IMR-90 (cell line): ENCODE measurements at regions not wholly inside any gene's neighbourhood (a gene's known extent, or its start where the extent isn't known, plus 50 kb on each side); places are given as distances from the start of the nearest gene placed in this dataset.

ENCODE experiments used
- ATAC-seq: fragments of 200-7000 bp; cut with Tn5 transposase; 2 replicates; pipeline ENCODE4 v1.9.1; 2020; ENCODE audit warnings: low read depth, mild to moderate bottlenecking, moderate library complexity
- BruUV-seq: library from RNA; stranded (reverse); fragments of 400-500 nt; replicated peaks from 2 replicates; lab custom pipeline; 2021; lab: Mats Ljungman, UMichigan
- CTCF ChIA-PET: fragments of 300-600 bp; formaldehyde crosslinking; extraction: SDS; loops from one replicate; lab custom pipeline; 2021; ENCODE audit warnings: antibody characterized with exemption; lab: Yijun Ruan, JAX
- POLR2A ChIA-PET: fragments of 300-600 bp; sonication (Branson Sonifier 250); formaldehyde crosslinking; loops from one replicate; lab custom pipeline; 2022; ENCODE audit warnings: antibody characterized with exemption; ENCODE audit not compliant: unreplicated experiment; lab: Charles Lee
- DNase-seq: peaks from one replicate; pipeline ENCODE4 v3.0.0; 2013
- H2AFZ ChIP-seq: replicated peaks from 2 replicates; pipeline ENCODE3; 2013; ENCODE audit warnings: low read length, mild to moderate bottlenecking; ENCODE audit not compliant: poor library complexity
- H2AK5ac ChIP-seq: 2 replicates; pipeline ENCODE4 v1.6.1; 2013; ENCODE audit warnings: low read depth, low read length, inconsistent platforms
- H2AK9ac ChIP-seq: replicated peaks from 2 replicates; pipeline ENCODE3; 2013; ENCODE audit warnings: mild to moderate bottlenecking, low read depth, low read length, moderate library complexity; ENCODE audit not compliant: poor library complexity
- H2BK120ac ChIP-seq: 2 replicates; pipeline ENCODE4 v1.6.1; 2013; ENCODE audit warnings: low read depth, low read length, inconsistent platforms
- H2BK15ac ChIP-seq: 3 replicates; pipeline ENCODE4 v1.6.1; 2013; ENCODE audit warnings: low read depth, low read length, inconsistent platforms
- H2BK20ac ChIP-seq: 2 replicates; pipeline ENCODE4 v1.6.1; 2013; ENCODE audit warnings: low read depth, mild to moderate bottlenecking, inconsistent platforms, low read length, moderate library complexity
- H2BK5ac ChIP-seq: 2 replicates; pipeline ENCODE4 v1.6.1; 2013; ENCODE audit warnings: mild to moderate bottlenecking, low read depth, low read length, inconsistent platforms; ENCODE audit not compliant: poor library complexity, severe bottlenecking
- H3K14ac ChIP-seq: replicated peaks from 2 replicates; pipeline ENCODE4 v1.6.1; 2013; ENCODE audit warnings: low read depth, low read length, inconsistent platforms
- H3K18ac ChIP-seq: 2 replicates; pipeline ENCODE4 v1.6.1; 2013; ENCODE audit warnings: low read depth, low read length, control low read depth
- H3K23ac ChIP-seq: 2 replicates; pipeline ENCODE4 v1.6.1; 2013; ENCODE audit warnings: low read depth, low read length, inconsistent platforms
- H3K27ac ChIP-seq: 2 replicates; pipeline ENCODE4 v1.5.1; 2013; ENCODE audit warnings: mild to moderate bottlenecking, control low read depth, low read length; ENCODE audit not compliant: insufficient read depth
- H3K27me3 ChIP-seq: 2 replicates; pipeline ENCODE4 v1.6.1; 2013; ENCODE audit warnings: low read length; ENCODE audit not compliant: control insufficient read depth, insufficient read depth
- H3K36me3 ChIP-seq: 2 replicates; pipeline ENCODE4 v1.6.1; 2013; ENCODE audit warnings: low read length, mixed read lengths; ENCODE audit not compliant: control insufficient read depth, insufficient read depth
- H3K4ac ChIP-seq: 2 replicates; pipeline ENCODE4 v1.6.1; 2013; ENCODE audit warnings: low read depth, low read length, inconsistent platforms
- H3K4me1 ChIP-seq: 2 replicates; pipeline ENCODE4 v1.6.1; 2013; ENCODE audit warnings: low read length, mixed read lengths; ENCODE audit not compliant: control insufficient read depth, insufficient read depth
- H3K4me2 ChIP-seq: 2 replicates; pipeline ENCODE4 v1.6.1; 2013; ENCODE audit warnings: low read depth, mild to moderate bottlenecking, control low read depth, low read length, moderate library complexity
- H3K4me3 ChIP-seq: 2 replicates; pipeline ENCODE4 v1.5.1; 2013; ENCODE audit warnings: low read depth, mild to moderate bottlenecking, control low read depth, low read length, moderate library complexity; ENCODE audit not compliant: insufficient read depth
- H3K56ac ChIP-seq: 2 replicates; pipeline ENCODE4 v1.6.1; 2013; ENCODE audit warnings: low read length, inconsistent platforms; ENCODE audit not compliant: insufficient read depth; ENCODE audit errors: extremely low read depth
- H3K79me1 ChIP-seq, 2 experiments: 2 replicates each; pipeline ENCODE4 v1.6.1; 2013; ENCODE audit warnings: low read length in 2 of 2, inconsistent platforms in 1 of 2, low read depth in 1 of 2
- H3K9ac ChIP-seq: 2 replicates; pipeline ENCODE4 v1.6.1; 2013; ENCODE audit warnings: low read depth, low read length, control low read depth
- H3K9me1 ChIP-seq: 2 replicates; pipeline ENCODE4 v1.6.1; 2013; ENCODE audit warnings: low read length, inconsistent platforms; ENCODE audit not compliant: insufficient read depth
- H3K9me3 ChIP-seq: 2 replicates; pipeline ENCODE4 v1.6.1; 2013; ENCODE audit warnings: low read length; ENCODE audit not compliant: control insufficient read depth, insufficient read depth
- H4K20me1 ChIP-seq: 2 replicates; pipeline ENCODE4 v1.6.1; 2013; ENCODE audit warnings: low read length, inconsistent platforms; ENCODE audit not compliant: insufficient read depth
- H4K5ac ChIP-seq: 2 replicates; pipeline ENCODE4 v1.6.1; 2013; ENCODE audit warnings: mild to moderate bottlenecking, low read depth, low read length, control low read depth
- H4K8ac ChIP-seq, 2 experiments: 2 replicates each; pipeline ENCODE4 v1.6.1; 2013; ENCODE audit warnings: low read depth in 2 of 2, low read length in 2 of 2, control low read depth in 1 of 2, inconsistent platforms in 1 of 2
- H4K91ac ChIP-seq: 2 replicates; pipeline ENCODE4 v1.6.1; 2013; ENCODE audit warnings: low read depth, low read length, inconsistent platforms; ENCODE audit not compliant: insufficient read depth
- BHLHE40 ChIP-seq: fragments of 150-350 bp; IDR thresholded peaks from 2 replicates; pipeline ENCODE4 v1.6.1; 2016; ENCODE audit warnings: mild to moderate bottlenecking, low read depth, low read length
- CEBPB ChIP-seq: IDR thresholded peaks from 2 replicates; pipeline ENCODE4 v1.6.1; 2012; ENCODE audit warnings: low read depth, low read length, improper control_type of control experiment
- CHD1 ChIP-seq: IDR thresholded peaks from 2 replicates; pipeline ENCODE4 v1.6.1; 2012; ENCODE audit warnings: low read depth, low read length, improper control_type of control experiment
- FOS ChIP-seq: fragments of 150-350 bp; IDR thresholded peaks from 2 replicates; pipeline ENCODE4 v1.6.1; 2016; ENCODE audit warnings: low read depth, low read length
- MAFK ChIP-seq: IDR thresholded peaks from 2 replicates; pipeline ENCODE4 v1.6.1; 2012; ENCODE audit warnings: low read depth, low read length, improper control_type of control experiment
- MAZ ChIP-seq: IDR thresholded peaks from 2 replicates; pipeline ENCODE4 v1.6.1; 2012; ENCODE audit warnings: low read depth, mild to moderate bottlenecking, low read length, improper control_type of control experiment, moderate library complexity, borderline replicate concordance
- MXI1 ChIP-seq: IDR thresholded peaks from 2 replicates; pipeline ENCODE4 v1.6.1; 2012; ENCODE audit warnings: low read depth, mild to moderate bottlenecking, low read length, moderate library complexity, borderline replicate concordance
- NFE2L2 ChIP-seq: fragments of 150-350 bp; IDR thresholded peaks from 2 replicates; pipeline ENCODE4 v1.6.1; 2016; ENCODE audit warnings: low read depth, mild to moderate bottlenecking, low read length
- POLR2A ChIP-seq: IDR thresholded peaks from 2 replicates; pipeline ENCODE4 v1.6.1; 2012; ENCODE audit warnings: mild to moderate bottlenecking, low read depth, low read length
- RAD21 ChIP-seq: IDR thresholded peaks from 2 replicates; pipeline ENCODE4 v1.6.1; 2012; ENCODE audit warnings: low read length, improper control_type of control experiment
- RCOR1 ChIP-seq: IDR thresholded peaks from 2 replicates; pipeline ENCODE4 v1.6.1; 2012; ENCODE audit warnings: mild to moderate bottlenecking, low read length, improper control_type of control experiment; ENCODE audit not compliant: insufficient replicate concordance
- RFX5 ChIP-seq: IDR thresholded peaks from 2 replicates; pipeline ENCODE4 v1.8.0; 2012; ENCODE audit warnings: low read depth, mild to moderate bottlenecking, low read length, moderate library complexity
- SMC3 ChIP-seq: fragments of 150-350 bp; IDR thresholded peaks from 2 replicates; pipeline ENCODE4 v1.6.1; 2016; ENCODE audit warnings: low read depth, mild to moderate bottlenecking, antibody characterized with exemption, low read length, moderate library complexity
- WGBS, 2 experiments: methylation state at CpG; one replicate each; pipeline versions ENCODE4 v1.1.5 to v1.1.7; 2013; ENCODE audit warnings: missing lambda C conversion rate in 2 of 2; ENCODE audit not compliant: insufficient read length in 1 of 2; ENCODE audit errors: extremely low coverage in 2 of 2; 5-methylcytosine and 5-hydroxymethylcytosine counted together
- dilution Hi-C: fragments of 300-500 bp; cut with HindIII; formaldehyde crosslinking; loops from one replicate; pipeline ENCODE4 v1.14.3; 2018; ENCODE audit warnings: low sequenced_read_pairs; ENCODE audit not compliant: unreplicated experiment
- in situ Hi-C: fragments of 300-500 bp; cut with MboI; formaldehyde crosslinking; loops from 3 replicates; pipeline ENCODE4 v1.14.3; 2019; ENCODE audit warnings: low sequenced_read_pairs, inconsistent platforms, mixed read lengths
- intact Hi-C: fragments of 100-400 bp; cut with micrococcal nuclease; formaldehyde crosslinking; loops from 2 replicates; pipeline ENCODE4 v1.10.0; 2022
- TF ChIP-seq, protein P1 (sequence below): fragments of 150-350 bp; IDR thresholded peaks from 2 replicates; pipeline ENCODE4 v1.6.1; 2017; ENCODE audit warnings: mild to moderate bottlenecking, antibody characterized with exemption, low read length, low read depth
- TF ChIP-seq, protein P2 (sequence below): conservative IDR thresholded peaks from 2 replicates; pipeline ENCODE4 v1.5.1; 2012; ENCODE audit warnings: mild to moderate bottlenecking, low read depth, low read length, improper control_type of control experiment
- TF ChIP-seq, protein P3 (sequence below): fragments of 150-350 bp; IDR thresholded peaks from 2 replicates; pipeline ENCODE4 v1.6.1; 2016; ENCODE audit warnings: low read depth, mild to moderate bottlenecking, low read length, moderate library complexity, borderline replicate concordance

DNA sequence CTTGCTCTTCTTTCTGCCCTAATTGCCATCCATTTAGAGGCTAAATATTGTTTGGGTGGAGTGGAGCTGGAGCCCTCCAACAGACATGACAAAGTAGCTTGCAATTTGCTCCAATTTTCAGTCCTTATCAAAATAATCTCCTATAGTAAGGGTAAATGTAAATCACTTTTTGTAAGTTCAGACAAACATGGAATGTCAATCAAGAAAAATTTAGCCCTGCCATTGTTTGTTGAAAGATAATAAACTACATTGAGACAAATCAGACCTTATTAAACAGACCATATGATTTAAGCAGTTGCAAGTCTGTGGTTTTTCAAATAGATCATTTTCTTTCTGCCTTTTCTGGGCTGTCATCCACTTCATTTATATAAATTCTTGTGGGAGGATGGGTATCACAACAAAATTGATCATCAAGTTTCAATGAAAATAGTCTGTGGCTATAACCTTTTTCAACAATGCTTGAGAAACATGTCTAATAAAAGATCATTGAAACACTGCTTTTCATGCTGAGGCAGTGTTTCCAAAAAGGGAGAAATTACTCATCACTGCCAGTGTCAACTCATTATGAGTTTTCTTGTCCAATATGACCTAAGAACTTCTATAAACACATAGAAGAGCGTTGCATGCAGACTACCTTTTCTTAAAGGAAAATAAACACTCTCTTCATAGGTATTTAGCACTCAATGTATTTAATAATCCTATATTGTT lies 1152.0 kb upstream of the B3GALT2 start:
- Histone ChIP-seq H4K5ac (no peak overlapping the region), H3K36me3 (no peaks in the 10 kb centered on the region), H4K91ac (no peak overlapping the region), H3K4me1 (no peaks in the 10 kb centered on the region), H4K20me1 (no peaks in the 10 kb centered on the region), H3K56ac (no peak overlapping the region), H2BK5ac (no peak overlapping the region), H3K79me1 (no peaks in the 10 kb centered on the region), H3K4ac (no peak overlapping the region), H3K4me2 (no peak overlapping the region), H3K9me3 (no peaks in the 10 kb centered on the region), H3K9ac (no peak overlapping the region), H3K4me3 (no peak overlapping the region), H4K8ac (no peak overlapping the region), H2BK20ac (no peak overlapping the region), H3K14ac (no peak overlapping the region), H2AK5ac (no peak overlapping the region), H2AFZ (no peak overlapping the region), H2BK15ac (no peak overlapping the region), H3K23ac (no peak overlapping the region), H3K27ac (no peak overlapping the region), H3K27me3 (no peaks in the 10 kb centered on the region), H3K18ac (no peak overlapping the region), H2BK120ac (no peak overlapping the region), H3K9me1 (no peaks in the 10 kb centered on the region), H2AK9ac (no peak overlapping the region)
- DNase-seq (peak; percentile 18), ATAC-seq (no peak)
- in situ Hi-C loops, result no loop called here
- CTCF ChIA-PET, result no interaction called here
- intact Hi-C loops, result no loop called here
- dilution Hi-C loops, result no loop called here
- no TSS peak for BruUV-seq
- POLR2A ChIA-PET, result no interaction called here
- WGBS, 2 experiments, result no CpG with 5 or more reads among the region's 1 CpG
- no peak for TF ChIP-seq RFX5
- no peak for TF ChIP-seq FOS
- no peak for TF ChIP-seq RCOR1
- TF ChIP-seq BHLHE40, result no peak
- TF ChIP-seq SMC3, result no peak
- TF ChIP-seq MAFK, result no peak
- TF ChIP-seq, protein P1, sequence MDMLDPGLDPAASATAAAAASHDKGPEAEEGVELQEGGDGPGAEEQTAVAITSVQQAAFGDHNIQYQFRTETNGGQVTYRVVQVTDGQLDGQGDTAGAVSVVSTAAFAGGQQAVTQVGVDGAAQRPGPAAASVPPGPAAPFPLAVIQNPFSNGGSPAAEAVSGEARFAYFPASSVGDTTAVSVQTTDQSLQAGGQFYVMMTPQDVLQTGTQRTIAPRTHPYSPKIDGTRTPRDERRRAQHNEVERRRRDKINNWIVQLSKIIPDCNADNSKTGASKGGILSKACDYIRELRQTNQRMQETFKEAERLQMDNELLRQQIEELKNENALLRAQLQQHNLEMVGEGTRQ, result no peak
- no peak for TF ChIP-seq CEBPB
- TF ChIP-seq MXI1, result no peak
- no peak for TF ChIP-seq CHD1
- TF ChIP-seq MAZ, result no peak
- TF ChIP-seq POLR2A, result no peak
- TF ChIP-seq, protein P2, sequence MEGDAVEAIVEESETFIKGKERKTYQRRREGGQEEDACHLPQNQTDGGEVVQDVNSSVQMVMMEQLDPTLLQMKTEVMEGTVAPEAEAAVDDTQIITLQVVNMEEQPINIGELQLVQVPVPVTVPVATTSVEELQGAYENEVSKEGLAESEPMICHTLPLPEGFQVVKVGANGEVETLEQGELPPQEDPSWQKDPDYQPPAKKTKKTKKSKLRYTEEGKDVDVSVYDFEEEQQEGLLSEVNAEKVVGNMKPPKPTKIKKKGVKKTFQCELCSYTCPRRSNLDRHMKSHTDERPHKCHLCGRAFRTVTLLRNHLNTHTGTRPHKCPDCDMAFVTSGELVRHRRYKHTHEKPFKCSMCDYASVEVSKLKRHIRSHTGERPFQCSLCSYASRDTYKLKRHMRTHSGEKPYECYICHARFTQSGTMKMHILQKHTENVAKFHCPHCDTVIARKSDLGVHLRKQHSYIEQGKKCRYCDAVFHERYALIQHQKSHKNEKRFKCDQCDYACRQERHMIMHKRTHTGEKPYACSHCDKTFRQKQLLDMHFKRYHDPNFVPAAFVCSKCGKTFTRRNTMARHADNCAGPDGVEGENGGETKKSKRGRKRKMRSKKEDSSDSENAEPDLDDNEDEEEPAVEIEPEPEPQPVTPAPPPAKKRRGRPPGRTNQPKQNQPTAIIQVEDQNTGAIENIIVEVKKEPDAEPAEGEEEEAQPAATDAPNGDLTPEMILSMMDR, result no peak
- TF ChIP-seq, protein P3, sequence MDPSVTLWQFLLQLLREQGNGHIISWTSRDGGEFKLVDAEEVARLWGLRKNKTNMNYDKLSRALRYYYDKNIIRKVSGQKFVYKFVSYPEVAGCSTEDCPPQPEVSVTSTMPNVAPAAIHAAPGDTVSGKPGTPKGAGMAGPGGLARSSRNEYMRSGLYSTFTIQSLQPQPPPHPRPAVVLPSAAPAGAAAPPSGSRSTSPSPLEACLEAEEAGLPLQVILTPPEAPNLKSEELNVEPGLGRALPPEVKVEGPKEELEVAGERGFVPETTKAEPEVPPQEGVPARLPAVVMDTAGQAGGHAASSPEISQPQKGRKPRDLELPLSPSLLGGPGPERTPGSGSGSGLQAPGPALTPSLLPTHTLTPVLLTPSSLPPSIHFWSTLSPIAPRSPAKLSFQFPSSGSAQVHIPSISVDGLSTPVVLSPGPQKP, result no peak
- TF ChIP-seq NFE2L2, result no peak
- TF ChIP-seq RAD21, result no peak
